DMS53 treated with DMSO at 0.1 percent for 48 hours (cell line): ENCODE measurements at regions not wholly inside any gene's neighbourhood (a gene's known extent, or its start where the extent isn't known, plus 50 kb on each side); places are given as distances from the start of the nearest gene placed in this dataset.

Experiments
- DNase-seq: peaks from one replicate; lab custom pipeline; 2025; ENCODE audit not compliant: unreplicated experiment; lab: John Stamatoyannopoulos, UW

DNA sequence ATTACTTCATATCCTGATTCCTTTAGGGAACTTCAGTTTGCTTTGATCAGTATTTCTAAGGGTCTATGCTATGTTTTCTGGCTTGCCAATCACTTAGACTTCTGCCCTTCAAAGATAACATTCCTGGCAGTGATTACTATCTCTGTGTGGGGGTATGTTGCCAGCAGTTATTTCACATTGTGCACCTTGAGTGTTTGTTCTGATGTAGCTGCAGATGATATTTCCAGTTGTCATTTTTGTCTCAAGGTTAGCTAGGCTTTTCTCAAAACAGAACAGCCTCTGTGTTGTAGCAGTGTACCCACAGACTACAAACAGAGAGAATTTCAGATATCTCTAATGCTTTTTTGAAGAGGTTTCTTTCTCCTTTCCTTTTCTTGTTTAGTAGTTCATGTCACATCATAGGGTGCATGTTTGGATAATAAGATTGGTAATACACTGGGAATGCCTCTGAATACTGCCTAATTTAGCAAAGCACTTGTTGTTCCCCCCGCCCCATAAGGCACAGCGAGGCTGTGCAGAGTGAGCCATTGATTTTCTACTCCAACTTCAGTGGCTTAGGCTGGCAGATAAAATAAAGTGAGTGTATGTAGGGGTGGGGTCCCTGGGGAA lies 134.7 kb upstream of the AGR3 start:
- DNase-seq: no peak

DNA sequence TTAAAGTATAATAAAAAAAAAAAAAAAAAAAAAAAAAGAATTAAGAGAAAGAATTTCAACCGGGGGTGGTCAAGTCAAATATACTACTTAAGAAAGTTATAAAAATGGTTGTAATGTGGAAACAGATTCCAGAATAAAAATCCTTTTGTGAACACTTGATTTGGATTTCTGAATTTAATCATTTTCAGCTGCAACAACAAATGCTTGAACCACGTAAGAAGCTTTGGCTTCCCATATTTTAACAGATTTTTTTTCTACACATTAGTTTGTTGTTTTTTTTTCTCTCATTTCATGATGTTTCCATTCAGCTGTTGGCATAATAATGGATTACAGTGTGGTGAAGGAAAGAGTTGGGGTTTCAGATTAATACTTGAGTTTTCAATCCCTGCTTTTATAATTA lies 137.3 kb upstream of the AGR3 start:
- no peak for DNase-seq

DNA sequence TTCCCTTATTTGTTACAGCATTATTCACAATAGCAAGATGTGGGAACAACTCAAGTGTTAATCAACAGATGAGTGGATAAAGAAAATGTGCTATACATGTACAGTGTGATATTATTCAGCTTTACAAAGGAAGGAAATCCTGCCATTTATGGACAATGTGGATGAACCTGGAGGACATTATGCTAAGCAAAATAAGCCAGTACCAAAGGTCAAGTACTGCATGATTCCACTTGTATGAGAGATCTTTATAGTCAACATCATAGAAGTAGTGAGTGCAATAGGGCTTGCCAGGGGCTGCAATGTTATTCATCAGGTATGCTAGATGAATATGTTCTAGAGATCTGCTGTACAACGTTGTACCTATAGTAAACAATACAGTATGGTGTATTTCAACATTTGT lies 138.5 kb upstream of the AGR3 start:
- DNase-seq: peak; percentile 100

DNA sequence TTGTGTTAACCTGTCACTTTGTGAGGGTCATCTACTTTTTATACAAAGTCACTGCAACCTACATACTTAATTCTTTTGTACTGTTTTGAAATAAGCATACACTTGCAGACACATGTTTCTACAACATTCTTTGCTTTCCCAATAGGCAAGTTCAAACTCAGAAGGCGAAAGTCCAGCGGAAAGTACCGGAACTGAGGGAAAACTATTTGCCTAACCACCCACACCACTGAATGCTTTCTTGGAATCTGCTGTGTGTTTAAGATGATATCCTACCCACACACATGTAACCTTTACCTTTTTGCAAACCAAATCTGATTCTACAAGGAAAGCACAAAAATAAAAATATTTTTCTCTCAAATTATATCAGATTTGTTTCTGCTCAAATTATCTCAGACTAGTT lies 139.4 kb upstream of the AGR3 start:
- no peak for DNase-seq

DNA sequence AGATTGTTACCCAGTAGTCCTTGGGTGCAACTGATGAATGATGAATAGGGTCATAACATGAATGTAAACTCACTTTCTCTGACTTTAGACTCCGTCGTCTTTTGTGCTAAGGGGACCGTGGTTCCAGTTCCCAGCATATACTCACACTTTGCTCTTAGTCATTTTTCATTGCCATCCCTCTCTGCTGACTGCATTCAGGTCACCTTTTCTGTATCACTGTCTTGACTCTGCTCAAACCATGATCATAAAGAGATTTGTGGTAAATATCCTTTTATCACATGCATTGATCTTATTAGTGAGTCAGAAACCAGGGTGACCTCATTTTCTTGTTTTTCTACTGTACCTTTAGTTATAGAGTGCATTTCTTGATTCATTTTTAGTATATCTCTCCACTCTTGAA lies 141.1 kb upstream of the AGR3 start:
- no peak for DNase-seq

DNA sequence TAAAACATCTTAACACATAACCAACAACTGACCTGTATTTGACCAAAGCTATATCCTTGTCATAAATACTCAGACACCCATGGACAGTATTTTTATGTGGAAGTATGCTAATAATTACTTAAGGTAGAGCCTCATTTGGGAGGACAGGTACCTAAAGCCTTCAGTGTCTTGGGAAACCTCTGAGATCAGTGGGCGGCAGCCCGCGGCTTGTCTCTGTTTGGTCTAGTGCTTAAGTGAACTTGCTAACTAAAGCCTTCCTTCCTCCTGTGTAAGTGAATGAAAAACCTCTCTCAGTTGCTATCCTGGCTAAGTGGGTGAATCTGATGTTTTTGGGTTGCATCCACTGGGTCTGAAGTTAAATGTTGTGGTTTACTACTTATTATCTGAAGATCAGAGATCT lies 144.5 kb upstream of the AGR3 start:
- no peak for DNase-seq

DNA sequence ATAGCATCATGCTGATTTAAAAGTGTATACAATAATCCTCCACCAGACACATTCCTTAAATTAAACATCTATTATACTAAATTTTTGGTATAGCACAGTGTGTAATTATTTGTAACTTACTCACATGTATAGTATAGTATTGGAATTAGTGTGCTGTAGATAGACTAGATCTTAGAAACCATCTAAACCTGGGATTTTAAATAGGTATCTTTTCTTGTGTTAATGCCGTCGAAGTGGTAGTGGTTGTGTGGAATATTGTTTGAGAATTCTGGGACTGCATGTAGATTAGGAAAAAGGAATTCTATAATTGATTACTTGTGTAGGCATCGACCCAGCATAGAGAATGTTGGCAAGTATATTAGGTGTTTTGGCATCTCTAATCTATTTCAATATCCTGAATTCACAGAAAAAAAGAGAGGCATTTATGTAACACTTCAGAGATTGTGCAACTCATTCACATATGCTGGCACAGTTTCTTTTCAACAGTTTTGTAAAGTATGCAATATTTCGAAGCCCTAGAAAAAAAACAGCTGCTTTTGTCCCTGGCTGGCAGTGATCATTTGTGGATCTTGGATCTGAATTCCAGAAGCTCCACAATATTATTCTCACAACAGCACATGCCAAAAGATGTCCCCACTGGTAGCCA lies 145.5 kb upstream of the AGR3 start:
- DNase-seq: no peak

DNA sequence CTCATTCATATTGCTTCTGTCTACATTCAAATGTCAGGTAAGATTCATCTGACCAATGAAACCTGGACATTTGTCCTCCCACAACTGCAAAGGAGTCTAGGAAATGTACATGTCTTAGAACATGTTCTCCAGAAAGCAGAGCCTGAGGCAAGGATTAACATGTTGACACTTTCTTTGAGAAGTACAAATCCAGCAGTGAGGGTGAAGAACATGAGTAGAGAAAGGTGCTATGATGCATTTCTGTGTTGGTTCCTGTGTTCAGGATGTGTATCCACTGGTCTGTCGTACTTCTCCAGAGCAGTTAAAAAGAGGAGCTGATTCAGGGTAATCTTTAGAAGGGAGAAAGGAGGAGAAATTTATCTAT lies 146.0 kb upstream of the AGR3 start:
- no peak for DNase-seq

DNA sequence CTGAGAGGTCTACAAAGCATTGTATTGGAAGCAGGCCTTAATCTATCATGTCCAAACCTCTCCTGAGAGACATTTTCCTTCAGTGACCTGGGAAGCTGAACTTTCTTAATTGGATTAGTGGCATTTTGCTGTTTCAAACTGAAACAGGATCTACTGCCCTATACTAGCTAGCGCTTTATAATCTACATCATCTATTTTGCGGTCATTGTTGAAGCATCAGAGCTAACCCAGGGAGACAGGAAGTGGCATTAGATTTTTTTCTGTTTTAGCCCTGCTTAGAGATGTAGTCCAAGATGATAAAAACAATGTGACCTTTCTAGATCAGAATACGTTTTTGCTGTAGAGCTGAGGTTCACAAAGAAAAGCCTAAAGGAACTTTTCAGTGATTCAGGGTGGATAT lies 147.4 kb upstream of the AGR3 start:
- no peak for DNase-seq

DNA sequence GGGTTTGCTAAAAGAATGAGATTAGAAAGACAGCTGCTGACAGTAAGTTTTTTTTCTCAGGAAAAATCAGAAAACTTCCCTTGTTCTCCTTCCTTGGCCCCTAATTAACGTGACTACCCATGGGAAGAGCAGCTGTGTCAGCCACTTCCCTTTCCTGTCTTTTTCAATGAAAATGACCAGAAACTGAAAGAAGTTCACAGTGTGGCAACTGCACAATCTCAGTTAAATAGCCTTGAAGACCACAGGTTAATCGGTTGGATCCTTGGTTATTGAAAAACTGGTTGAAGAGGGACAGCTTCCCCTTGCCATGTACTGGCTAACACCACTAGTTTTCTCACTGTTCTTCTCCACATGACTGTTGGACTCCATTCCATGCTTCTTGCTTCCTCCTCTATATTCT lies 148.8 kb upstream of the AGR3 start:
- DNase-seq: no peak

DNA sequence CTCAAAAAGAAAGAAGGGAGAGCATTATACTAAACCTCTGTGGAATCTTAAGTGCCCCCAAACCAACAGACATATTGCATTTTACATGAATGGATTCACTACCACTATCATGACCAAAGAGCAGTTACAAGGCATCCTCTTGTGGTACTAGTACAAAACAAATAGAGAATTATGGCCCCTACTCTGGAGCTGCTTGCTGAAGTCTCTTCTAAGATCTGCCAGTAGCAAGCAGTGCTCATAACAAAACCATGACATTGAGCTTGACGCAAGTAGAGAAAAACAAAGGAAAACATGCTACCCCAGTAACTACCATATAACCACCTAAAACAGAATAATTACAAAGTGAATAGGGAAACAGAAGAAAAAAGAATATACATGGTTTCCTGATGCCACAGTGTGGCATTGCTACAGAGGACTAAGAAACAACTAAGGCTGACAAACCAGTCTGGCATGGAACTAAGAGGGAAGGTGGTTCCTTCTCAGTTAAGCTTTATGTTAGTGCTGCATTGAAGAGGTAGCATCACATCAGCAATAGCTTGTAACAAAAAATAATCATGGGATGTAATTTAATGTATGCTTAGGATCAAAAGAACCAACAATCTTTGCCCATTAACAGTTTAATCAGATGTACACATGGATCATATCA lies 150.2 kb upstream of the AGR3 start:
- DNase-seq: no peak

DNA sequence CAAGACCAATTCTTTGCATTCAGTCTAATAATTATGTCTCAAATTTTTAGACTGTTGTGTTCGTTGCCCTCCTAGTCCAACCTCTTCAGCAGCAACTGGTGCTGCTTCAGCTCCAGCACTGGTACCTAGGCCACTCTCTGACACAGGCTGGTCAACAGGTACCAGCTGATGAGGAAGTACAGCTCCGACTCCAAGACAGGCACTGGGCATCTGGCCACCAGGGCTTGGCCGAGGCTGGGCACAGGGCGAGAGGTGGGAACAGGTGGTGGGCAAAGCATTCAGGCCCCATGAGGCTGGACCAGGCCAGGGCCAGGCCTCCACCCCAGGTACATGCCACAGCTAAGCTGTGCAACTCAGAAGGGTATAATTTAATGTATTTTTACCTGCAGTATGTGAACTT lies 151.5 kb upstream of the AGR3 start:
- no peak for DNase-seq

DNA sequence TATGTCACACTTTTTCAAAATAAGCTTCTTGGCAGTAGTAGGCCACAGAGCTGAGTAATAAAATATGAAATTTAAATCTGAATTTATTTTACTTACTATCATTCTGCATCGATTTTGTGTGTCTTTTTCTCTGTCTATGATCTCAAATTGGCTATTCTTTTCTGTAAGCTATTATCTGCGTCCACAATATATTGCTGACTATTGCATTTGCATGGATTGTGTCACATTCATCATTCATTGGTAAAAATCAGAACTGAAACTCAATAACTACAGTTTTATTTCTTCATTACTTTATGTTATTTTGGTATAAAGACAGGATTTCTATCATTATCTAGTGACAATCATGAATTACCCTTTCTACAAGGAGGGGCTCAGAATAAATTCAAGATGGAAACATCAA lies 154.8 kb upstream of the AGR3 start:
- no peak for DNase-seq

DNA sequence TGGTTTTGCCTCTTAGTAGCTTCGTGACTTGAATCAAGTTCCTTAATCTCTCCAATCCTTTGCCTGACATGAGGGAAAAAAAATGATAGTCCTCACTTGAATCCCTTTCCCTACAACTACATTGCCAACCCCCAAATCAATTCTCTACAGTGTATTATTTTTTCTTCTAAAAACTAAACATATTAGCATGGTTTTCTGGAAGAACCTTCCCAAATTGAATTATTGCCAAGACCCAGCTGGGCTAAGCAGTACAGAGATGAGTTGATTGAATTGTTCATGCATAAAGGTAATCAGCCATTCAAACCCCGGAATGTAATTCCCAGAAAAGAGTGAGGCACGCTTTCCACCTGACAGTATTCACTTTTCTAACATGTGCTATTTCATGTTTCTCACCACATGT lies 155.6 kb upstream of the AGR3 start:
- DNase-seq: no peak

DNA sequence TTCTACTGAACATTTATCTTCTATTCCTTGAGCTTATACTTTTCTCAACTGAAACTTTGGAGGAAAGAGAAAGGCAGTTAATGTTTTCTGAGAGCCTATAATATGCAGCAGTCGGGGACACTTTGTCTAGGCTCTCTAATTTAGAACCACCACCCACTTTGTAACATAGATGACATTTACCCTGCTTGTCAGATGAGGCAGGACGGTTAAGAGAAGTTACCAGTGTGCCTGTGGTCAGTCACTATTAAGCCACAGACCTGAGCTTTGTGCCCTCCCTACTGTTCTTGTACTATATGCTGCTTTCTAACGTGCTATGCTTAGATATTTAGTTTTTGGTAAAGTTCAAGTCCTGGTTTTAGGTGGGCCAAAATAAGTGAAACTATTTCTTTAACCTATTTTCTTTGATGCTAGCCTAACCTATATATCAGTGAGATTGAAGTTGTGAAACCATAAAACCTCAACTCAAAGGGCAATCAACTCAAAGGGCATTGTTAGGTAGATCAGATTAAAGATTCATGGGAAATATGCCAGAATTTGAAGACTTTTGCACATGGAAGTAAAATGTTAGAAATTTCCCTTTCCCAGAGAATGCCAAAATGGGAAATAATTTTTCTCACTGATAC lies 156.5 kb upstream of the AGR3 start:
- no peak for DNase-seq

DNA sequence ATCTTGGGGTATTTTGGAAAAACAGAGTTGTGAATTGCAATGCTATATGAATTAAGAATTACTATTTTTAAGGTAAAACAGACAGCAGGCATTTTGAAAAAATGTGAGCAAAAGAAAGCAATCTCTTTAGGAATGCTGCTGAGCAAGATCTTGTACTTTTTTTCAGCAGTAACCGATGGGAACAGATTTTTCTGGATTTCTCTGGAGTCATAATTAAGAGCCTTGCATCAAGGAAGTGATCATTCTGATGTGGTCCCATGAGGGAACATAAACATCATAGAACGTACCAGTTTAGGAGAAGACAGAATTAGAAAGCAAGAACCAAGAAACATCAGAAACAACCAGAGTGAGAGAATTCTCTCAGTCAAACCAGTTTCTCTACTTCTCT lies 157.0 kb upstream of the AGR3 start:
- no peak for DNase-seq

DNA sequence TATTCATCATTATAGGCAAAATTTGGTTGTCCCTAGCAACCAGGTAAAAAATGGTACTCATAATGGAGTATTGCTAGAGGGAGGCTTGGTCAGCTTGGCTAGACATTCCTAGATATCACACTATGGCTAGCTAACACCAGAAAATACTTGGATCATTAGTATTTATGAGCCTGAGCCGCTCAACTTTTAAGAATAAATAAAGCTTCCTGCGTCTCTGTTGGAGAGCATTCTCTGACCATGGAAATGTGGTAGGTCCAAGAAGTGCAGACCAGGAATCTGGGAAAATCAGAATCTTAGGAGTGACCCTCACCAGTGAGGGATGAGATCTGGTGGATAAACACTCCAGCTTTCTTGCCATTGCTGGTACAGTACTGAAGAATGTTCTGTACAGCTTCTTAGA lies 157.6 kb upstream of the AGR3 start:
- DNase-seq: no peak

DNA sequence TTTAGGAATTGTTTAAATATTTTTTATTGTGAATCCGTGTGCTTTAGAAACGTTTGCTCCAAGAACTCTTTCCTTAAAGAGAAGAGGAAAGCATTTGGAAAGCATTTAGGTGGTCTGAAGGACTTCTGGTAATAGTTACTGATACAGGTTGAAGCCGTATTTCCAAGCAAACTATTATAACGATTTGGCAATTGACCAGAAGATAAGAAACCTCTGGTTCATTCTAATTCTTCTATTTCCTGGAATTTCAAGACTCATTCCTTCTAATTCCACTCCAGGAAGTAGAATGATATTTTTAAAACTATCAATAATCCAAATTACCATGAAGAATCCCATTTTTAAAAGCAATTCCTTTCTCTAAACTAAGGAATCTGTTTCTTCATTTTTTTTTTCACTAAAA lies 158.9 kb upstream of the AGR3 start:
- no peak for DNase-seq

DNA sequence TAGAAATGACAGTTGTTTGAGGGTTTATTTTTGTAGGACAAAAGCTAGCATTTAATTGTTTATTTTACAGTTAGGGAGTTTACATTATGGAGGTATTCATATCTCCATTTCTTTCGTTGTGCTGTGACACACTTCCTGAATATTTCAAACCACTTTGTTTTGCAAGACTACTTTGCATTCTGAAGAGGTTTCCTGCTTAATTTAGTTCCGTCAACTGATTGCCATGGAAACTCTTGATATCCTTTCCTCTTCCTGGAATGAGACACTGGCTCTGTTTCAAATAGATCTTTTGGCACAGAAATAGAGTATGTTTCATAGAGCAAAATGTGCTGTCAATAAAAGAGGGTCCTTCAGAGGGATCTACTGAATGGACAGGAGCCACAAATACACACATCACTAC lies 159.5 kb upstream of the AGR3 start:
- peak; percentile 93 for DNase-seq

DNA sequence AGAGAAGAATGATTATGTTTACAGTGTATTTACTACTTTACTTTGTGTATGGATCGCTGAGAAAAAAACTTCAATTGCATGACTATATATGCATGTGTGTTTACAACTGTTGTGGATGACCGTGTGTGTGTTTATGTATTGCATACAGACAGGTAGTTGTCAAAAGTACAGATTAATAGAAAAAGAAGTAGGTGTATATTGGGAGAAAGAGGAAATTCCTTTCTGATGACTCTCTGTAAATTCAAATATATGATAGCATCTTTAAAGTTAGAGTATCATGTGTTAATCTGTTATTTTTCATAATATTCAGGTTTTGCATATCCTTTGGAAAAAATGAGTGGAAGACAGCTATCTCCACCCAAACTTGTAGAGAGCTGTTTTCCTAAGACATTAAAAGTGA lies 160.4 kb upstream of the AGR3 start:
- no peak for DNase-seq

DNA sequence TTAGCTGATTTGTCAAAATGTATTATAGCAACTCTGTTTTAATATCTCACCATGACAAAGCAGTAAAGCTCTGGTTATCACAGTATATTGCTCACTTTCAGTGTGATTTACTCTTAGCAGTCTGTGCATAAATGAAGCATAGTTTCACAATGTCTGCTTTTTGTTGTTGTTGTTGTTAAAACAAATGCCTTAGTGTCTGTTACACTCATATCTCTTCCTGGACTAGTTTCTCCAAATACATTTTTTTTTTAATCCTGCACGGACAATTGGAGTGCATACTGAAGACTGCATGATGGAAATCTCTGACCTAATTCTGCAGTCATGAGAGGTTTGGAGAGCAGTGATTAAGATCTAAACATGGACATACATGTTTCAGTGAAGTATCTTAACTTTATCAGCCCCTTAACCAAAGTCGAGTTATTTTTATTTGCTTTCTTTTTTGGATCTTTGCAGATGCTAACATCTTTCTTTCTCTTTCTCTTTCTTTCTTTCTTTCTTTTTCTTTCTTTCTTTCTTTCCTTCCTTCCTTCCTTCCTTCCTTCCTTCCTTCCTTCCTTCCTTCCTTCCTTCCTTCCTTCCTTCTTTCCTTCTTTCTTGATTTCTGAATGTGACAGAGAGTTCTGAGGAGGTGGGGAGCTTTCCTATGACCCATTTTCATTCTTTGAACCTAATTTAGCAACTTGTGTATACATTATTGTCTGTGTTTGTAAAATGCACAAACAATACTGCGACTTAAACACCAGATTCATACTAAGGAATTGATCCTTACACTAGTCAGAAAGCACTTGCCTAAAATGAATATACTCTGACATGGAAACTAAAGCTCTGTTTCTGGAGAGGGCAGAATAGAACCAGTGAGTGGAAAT lies 161.5 kb upstream of the AGR3 start:
- no peak for DNase-seq

DNA sequence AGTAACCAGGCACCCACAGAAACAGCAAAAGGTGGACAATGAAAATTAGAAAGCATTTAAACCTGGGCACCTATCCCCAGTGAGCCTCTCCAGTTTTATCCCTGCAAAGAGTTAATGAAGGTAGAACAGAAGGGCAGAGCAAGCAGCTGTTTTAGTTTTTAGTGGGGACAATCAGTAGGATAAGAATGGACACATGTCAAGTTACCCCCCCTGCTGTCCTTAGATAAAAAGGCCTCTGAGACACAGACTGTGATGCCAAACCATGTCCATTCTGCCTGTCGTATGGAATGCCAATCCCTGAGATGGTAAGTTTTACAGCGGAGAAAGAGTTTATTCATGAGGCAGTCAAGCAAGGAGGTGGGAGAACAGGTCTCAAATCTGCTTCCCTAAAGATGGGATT lies 162.6 kb upstream of the AGR3 start:
- no peak for DNase-seq
